ENCODE measurements at regions not wholly inside any gene's neighbourhood (a gene's known extent, or its start where the extent isn't known, plus 50 kb on each side); places are given as distances from the start of the nearest gene placed in this dataset.

DNA sequence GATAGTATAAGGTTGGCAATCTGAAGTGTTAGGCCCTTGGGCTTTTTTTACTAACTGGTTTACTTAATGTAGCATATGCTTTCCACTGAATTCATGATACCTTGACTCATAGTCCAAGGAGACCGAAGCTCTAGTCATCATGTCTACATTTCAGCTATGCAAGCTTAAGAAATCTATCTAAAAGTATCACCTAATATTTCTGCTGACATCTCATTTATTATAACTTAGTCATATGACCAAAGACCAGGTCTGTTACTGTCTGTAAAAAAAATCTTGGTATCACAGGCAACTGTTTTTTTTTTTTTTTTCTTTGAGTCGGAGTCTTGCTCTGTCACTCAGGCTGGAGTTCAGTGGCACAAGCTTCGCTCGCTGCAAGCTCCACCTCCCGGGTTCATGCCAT is 814.0 kb upstream of the NDST4 start:
- Histone ChIP-seq H3K27ac (ENCODE audit: low read length, poor library complexity, severe bottlenecking) (no peak overlapping the region), H3K14ac (ENCODE audit: low read length in 2 of 2) (no peak overlapping the region), H4K91ac (ENCODE audit: low read length) (no peak overlapping the region), H2BK15ac (ENCODE audit: low read depth, poor library complexity, severe bottlenecking) (no peak overlapping the region), H2BK120ac (ENCODE audit: low read depth, low read length) (no peak overlapping the region), H3K4me3 (ENCODE audit: insufficient read depth in 1 of 2, low read depth in 1 of 2, low read length in 2 of 2) (no peak overlapping the region), H3K27me3 (ENCODE audit: control insufficient read depth in 1 of 2, insufficient read depth in 1 of 2, low read length in 2 of 2) (no peaks in the 10 kb centered on the region), H3K23ac (ENCODE audit: low read length in 2 of 2) (no peak overlapping the region), H3K79me1 (replicated peaks; ENCODE audit: low read length, poor library complexity, severe bottlenecking) (no peaks in the 10 kb centered on the region), H3K4ac (ENCODE audit: low read depth in 1 of 2, low read length in 2 of 2) (no peak overlapping the region), H2AK5ac (ENCODE audit: low read length, severe bottlenecking) (no peak overlapping the region), H3K18ac (ENCODE audit: low read depth in 1 of 2, low read length in 2 of 2) (no peak overlapping the region), H3K4me1 (ENCODE audit: control insufficient read depth, insufficient read depth, low read depth, low read length) (no peaks in the 10 kb centered on the region), H3K4me2 (ENCODE audit: low read length, poor library complexity, severe bottlenecking) (no peak overlapping the region), H2AFZ (ENCODE audit: low read depth, low read length) (no peak overlapping the region), H4K8ac (ENCODE audit: low read length) (no peak overlapping the region), H2BK12ac (ENCODE audit: low read length in 2 of 2) (no peak overlapping the region), H3K9me3 (ENCODE audit: control insufficient read depth, low read length) (peaks cover 4% of the 10 kb centered on the region), H2BK5ac (ENCODE audit: low read depth, low read length, poor library complexity, severe bottlenecking) (no peak overlapping the region), H3K36me3 (ENCODE audit: control insufficient read depth in 1 of 2, insufficient read depth in 2 of 2, low read depth in 1 of 2, low read length in 2 of 2) (no peaks in the 10 kb centered on the region), H3K9ac (ENCODE audit: low read length) (no peak overlapping the region)
- DNase-seq: no peak
- WGBS: 89% methylated on average over 4 of the region's 5 CpGs

DNA sequence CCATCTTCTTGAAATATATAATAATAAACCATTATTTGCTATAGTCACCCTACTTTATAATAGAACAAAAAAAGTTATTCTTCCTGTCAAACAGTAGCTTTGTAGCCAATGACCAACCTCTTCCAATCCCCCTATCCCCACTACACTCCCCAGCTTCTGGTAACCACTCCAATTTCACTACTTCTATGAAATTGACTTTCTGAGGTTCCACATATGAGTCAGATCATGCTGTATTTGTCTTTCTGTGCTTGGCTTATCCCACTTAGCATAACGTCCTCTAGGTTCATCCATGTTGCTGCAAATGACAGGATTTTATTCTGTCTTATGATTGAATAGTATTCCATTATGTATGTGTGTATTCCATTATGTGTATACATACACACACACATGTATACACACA is 809.7 kb upstream of the NDST4 start:
- no peak overlapping the region for H3K27ac ChIP-seq (ENCODE audit: low read length, poor library complexity, severe bottlenecking)
- H3K4me3 ChIP-seq (ENCODE audit: insufficient read depth in 1 of 2, low read depth in 1 of 2, low read length in 2 of 2): no peak overlapping the region
- no peak overlapping the region for H3K4me2 ChIP-seq (ENCODE audit: low read length, poor library complexity, severe bottlenecking)
- no peak overlapping the region for H3K9ac ChIP-seq (ENCODE audit: low read length)
- H3K18ac ChIP-seq (ENCODE audit: low read depth in 1 of 2, low read length in 2 of 2): no peak overlapping the region
- H3K4ac ChIP-seq (ENCODE audit: low read depth in 1 of 2, low read length in 2 of 2): no peak overlapping the region
- no peaks in the 10 kb centered on the region for H3K36me3 ChIP-seq (ENCODE audit: control insufficient read depth in 1 of 2, insufficient read depth in 2 of 2, low read depth in 1 of 2, low read length in 2 of 2)
- no peak overlapping the region for H3K14ac ChIP-seq (ENCODE audit: low read length in 2 of 2)
- no peak overlapping the region for H4K91ac ChIP-seq (ENCODE audit: low read length)
- no peak overlapping the region for H2AK5ac ChIP-seq (ENCODE audit: low read length, severe bottlenecking)
- H3K79me1 ChIP-seq (replicated peaks; ENCODE audit: low read length, poor library complexity, severe bottlenecking): no peaks in the 10 kb centered on the region
- H3K27me3 ChIP-seq (ENCODE audit: control insufficient read depth in 1 of 2, insufficient read depth in 1 of 2, low read length in 2 of 2): no peaks in the 10 kb centered on the region
- H2BK12ac ChIP-seq (ENCODE audit: low read length in 2 of 2): no peak overlapping the region
- no peak overlapping the region for H2BK120ac ChIP-seq (ENCODE audit: low read depth, low read length)
- H2AFZ ChIP-seq (ENCODE audit: low read depth, low read length): no peak overlapping the region
- H3K9me3 ChIP-seq (ENCODE audit: control insufficient read depth, low read length): peaks cover 3% of the 10 kb centered on the region
- no peak overlapping the region for H3K23ac ChIP-seq (ENCODE audit: low read length in 2 of 2)
- no peak overlapping the region for H4K8ac ChIP-seq (ENCODE audit: low read length)
- H3K4me1 ChIP-seq (ENCODE audit: control insufficient read depth, insufficient read depth, low read depth, low read length): no peaks in the 10 kb centered on the region
- H2BK5ac ChIP-seq (ENCODE audit: low read depth, low read length, poor library complexity, severe bottlenecking): no peak overlapping the region
- no peak for DNase-seq
- no CpG with 5 or more reads among the region's 1 CpG for WGBS
- H2BK15ac ChIP-seq (ENCODE audit: low read depth, poor library complexity, severe bottlenecking): no peak overlapping the region

GRCh38 chr4:115920637-115921036 is 807.2 kb upstream of the NDST4 start:
- H3K27me3 ChIP-seq (ENCODE audit: control insufficient read depth in 1 of 2, insufficient read depth in 1 of 2, low read length in 2 of 2): no peaks in the 10 kb centered on the region
- H2BK5ac ChIP-seq (ENCODE audit: low read depth, low read length, poor library complexity, severe bottlenecking): no peak overlapping the region
- H3K18ac ChIP-seq (ENCODE audit: low read depth in 1 of 2, low read length in 2 of 2): no peak overlapping the region
- no peak overlapping the region for H3K9ac ChIP-seq (ENCODE audit: low read length)
- H2AFZ ChIP-seq (ENCODE audit: low read depth, low read length): no peak overlapping the region
- no peak overlapping the region for H2AK5ac ChIP-seq (ENCODE audit: low read length, severe bottlenecking)
- no peak overlapping the region for H2BK120ac ChIP-seq (ENCODE audit: low read depth, low read length)
- no peak overlapping the region for H3K27ac ChIP-seq (ENCODE audit: low read length, poor library complexity, severe bottlenecking)
- no peak overlapping the region for H4K91ac ChIP-seq (ENCODE audit: low read length)
- DNase-seq: no peak
- H3K23ac ChIP-seq (ENCODE audit: low read length in 2 of 2): no peak overlapping the region
- H3K79me1 ChIP-seq (replicated peaks; ENCODE audit: low read length, poor library complexity, severe bottlenecking): no peaks in the 10 kb centered on the region
- H3K14ac ChIP-seq (ENCODE audit: low read length in 2 of 2): no peak overlapping the region
- no peak overlapping the region for H3K4ac ChIP-seq (ENCODE audit: low read depth in 1 of 2, low read length in 2 of 2)
- peaks cover 5% of the 10 kb centered on the region for H3K9me3 ChIP-seq (ENCODE audit: control insufficient read depth, low read length)
- H3K4me3 ChIP-seq (ENCODE audit: insufficient read depth in 1 of 2, low read depth in 1 of 2, low read length in 2 of 2): no peak overlapping the region
- no peaks in the 10 kb centered on the region for H3K36me3 ChIP-seq (ENCODE audit: control insufficient read depth in 1 of 2, insufficient read depth in 2 of 2, low read depth in 1 of 2, low read length in 2 of 2)
- no peak overlapping the region for H4K8ac ChIP-seq (ENCODE audit: low read length)
- no peak overlapping the region for H2BK15ac ChIP-seq (ENCODE audit: low read depth, poor library complexity, severe bottlenecking)
- no peaks in the 10 kb centered on the region for H3K4me1 ChIP-seq (ENCODE audit: control insufficient read depth, insufficient read depth, low read depth, low read length)
- H3K4me2 ChIP-seq (ENCODE audit: low read length, poor library complexity, severe bottlenecking): no peak overlapping the region
- no peak overlapping the region for H2BK12ac ChIP-seq (ENCODE audit: low read length in 2 of 2)
- 94% methylated on average over 18 of the region's 18 CpGs for WGBS

GRCh38 chr4:115918149-115918548 is 804.7 kb upstream of the NDST4 start:
- Histone ChIP-seq H2BK120ac (ENCODE audit: low read depth, low read length) (no peak overlapping the region), H3K23ac (ENCODE audit: low read length in 2 of 2) (no peak overlapping the region), H3K14ac (ENCODE audit: low read length in 2 of 2) (no peak overlapping the region), H3K9ac (ENCODE audit: low read length) (no peak overlapping the region), H2AK5ac (ENCODE audit: low read length, severe bottlenecking) (no peak overlapping the region), H3K36me3 (ENCODE audit: control insufficient read depth in 1 of 2, insufficient read depth in 2 of 2, low read depth in 1 of 2, low read length in 2 of 2) (no peaks in the 10 kb centered on the region), H3K9me3 (ENCODE audit: control insufficient read depth, low read length) (peaks cover 5% of the 10 kb centered on the region), H2AFZ (ENCODE audit: low read depth, low read length) (no peak overlapping the region), H4K8ac (ENCODE audit: low read length) (no peak overlapping the region), H3K79me1 (replicated peaks; ENCODE audit: low read length, poor library complexity, severe bottlenecking) (no peaks in the 10 kb centered on the region), H3K4me3 (ENCODE audit: insufficient read depth in 1 of 2, low read depth in 1 of 2, low read length in 2 of 2) (no peak overlapping the region), H3K4me1 (ENCODE audit: control insufficient read depth, insufficient read depth, low read depth, low read length) (no peaks in the 10 kb centered on the region), H2BK15ac (ENCODE audit: low read depth, poor library complexity, severe bottlenecking) (no peak overlapping the region), H4K91ac (ENCODE audit: low read length) (no peak overlapping the region), H3K18ac (ENCODE audit: low read depth in 1 of 2, low read length in 2 of 2) (no peak overlapping the region), H3K4ac (ENCODE audit: low read depth in 1 of 2, low read length in 2 of 2) (no peak overlapping the region), H2BK5ac (ENCODE audit: low read depth, low read length, poor library complexity, severe bottlenecking) (no peak overlapping the region), H3K27me3 (ENCODE audit: control insufficient read depth in 1 of 2, insufficient read depth in 1 of 2, low read length in 2 of 2) (no peaks in the 10 kb centered on the region), H3K4me2 (ENCODE audit: low read length, poor library complexity, severe bottlenecking) (no peak overlapping the region), H3K27ac (ENCODE audit: low read length, poor library complexity, severe bottlenecking) (no peak overlapping the region), H2BK12ac (ENCODE audit: low read length in 2 of 2) (no peak overlapping the region)
- no peak for DNase-seq
